HG02642 (cell line): ENCODE measurements at regions not wholly inside any gene's neighbourhood (a gene's known extent, or its start where the extent isn't known, plus 50 kb on each side); places are given as distances from the start of the nearest gene placed in this dataset.
"Not testable (repeated sequence)": the region's sequence is repeated elsewhere in the genome, so short reads cannot be mapped to it uniquely, and the experiment has no call there.

ENCODE experiments used
- ATAC-seq: cut with Tn5 transposase; IDR thresholded peaks from one replicate; pipeline ENCODE4 v1.9.1; 2021; ENCODE audit warnings: mild to moderate bottlenecking; ENCODE audit not compliant: unreplicated experiment, poor library complexity

GRCh38 chr21:17128132-17128531 lies 384.7 kb upstream of the CXADR start:
- no peak for ATAC-seq

GRCh38 chr21:17139159-17139558 lies 373.7 kb upstream of the CXADR start:
- ATAC-seq: not testable (repeated sequence)

GRCh38 chr21:17139696-17140095 lies 373.1 kb upstream of the CXADR start:
- ATAC-seq: no peak

GRCh38 chr21:17146426-17146825 lies 366.4 kb upstream of the CXADR start:
- no peak for ATAC-seq

DNA sequence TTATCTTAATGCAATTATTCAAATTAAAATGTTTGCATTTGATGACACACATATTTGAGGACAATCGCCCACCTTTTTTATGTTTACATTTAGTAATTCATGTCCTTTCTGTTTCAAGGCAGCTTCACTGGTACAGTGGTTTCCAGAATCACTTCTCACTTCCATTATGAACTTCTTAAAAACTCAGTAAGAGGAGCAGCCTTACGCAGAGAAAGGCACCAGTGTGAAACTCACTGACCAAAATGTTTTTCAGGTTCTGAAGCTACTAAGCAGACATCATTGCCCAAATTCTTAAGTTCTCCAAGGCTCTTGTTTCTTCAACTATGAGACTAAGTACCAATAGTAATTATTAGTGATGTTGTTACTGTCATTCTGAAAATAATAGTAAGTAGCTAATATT lies 353.1 kb upstream of the CXADR start:
- ATAC-seq: no peak

DNA sequence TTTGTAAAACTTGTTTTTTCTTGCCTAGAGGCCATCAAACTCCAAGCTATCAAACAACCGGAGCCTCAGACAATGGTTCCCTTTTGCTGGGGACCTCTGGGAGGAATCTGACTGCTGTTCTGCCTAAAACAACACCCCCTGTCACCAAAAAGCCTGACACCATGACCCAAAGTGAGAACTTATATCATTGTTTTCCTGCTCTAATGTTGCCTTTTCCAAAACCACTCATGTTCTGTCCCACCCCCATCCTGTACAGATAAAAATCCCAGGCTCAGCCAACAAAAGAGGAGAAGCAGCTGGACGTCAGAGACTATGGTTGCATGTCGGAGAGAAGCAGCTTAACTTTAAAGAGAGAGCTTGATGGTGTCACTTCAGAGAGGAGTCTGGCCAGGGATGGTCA lies 327.2 kb upstream of the CXADR start:
- no peak for ATAC-seq

DNA sequence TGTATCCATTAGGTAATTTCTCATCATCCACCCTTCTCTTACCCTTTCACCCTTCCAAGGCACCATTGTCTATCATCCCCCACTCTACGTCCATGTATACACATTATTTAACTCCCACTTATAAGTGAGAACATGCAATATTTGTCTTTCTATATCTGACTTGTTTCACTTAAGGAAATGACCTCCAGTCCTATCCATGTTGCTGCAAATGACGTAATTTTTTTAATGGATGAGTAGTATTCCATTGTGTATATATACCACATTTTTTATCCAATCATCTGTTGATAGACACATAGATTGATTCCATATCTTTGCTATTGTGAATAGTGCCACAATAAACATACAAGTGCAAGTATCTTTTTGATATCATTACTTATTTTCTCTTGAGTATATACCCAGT lies 322.9 kb upstream of the CXADR start:
- no peak for ATAC-seq

DNA sequence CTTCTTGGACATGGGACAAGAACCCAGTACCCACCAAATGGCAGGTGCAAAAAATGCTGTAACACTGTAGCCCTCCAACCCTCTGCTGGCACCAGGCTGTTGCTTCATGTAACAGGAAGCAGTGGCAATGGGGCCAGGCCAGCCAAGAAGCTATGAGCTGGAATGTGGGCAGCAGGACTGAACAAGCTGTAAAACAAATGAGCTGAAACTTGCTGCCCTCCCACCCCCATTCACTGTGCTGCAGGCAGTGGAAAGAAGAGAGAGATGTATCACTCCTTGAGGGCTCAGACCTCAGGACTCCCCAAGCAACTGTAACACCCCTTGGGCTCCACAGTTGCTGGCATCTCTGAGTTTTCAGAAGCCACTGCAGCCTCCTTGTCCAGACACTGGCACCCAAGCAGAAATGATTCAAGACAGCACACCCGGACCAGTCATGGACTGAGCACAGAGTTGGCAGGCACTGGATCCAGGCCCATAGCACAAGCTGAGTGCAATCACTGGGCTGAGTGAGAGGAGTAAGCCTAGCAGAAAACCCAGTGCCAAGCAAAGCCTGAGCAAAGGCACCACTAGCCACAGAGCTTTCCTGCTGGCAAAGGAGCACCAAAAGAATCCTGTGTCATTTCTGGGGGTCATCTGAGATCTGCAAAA lies 321.4 kb upstream of the CXADR start:
- ATAC-seq: no peak

DNA sequence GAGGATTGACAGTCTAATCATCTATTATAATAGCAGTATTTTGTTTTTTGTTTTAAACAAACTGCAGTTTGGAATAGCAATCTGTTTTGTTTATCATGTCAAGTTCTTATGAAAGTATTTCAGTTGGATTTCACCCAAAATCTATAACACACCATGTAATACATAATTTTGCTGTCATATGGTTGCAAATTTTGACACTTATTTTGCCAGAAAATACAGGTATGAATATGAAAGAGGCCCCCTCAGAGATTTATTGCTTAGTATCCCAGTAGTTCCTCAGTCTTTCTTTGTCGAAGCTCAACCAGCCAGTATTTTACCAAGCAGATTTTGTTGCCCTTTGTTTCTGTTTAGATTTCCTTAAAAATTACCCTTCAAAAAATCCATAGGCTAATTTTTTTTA lies 317.5 kb upstream of the CXADR start:
- no peak for ATAC-seq

DNA sequence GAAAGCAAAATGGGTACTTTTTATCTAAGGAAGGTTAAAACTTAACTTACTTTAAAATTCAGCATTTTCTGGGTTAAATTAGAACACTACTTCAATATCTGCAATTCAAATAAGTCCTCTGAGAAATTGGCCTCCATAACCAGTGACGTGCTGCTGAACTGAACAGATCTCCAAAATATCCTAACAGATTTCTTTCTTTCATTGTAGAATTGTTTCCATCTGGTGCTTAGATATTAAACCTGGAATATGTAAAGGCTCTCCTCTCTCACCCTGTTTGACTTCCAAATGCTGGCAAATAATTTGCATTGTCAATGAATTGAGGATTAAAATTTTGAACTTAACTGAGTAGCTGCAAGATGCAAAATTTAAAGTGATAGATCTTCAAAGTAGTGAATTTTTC lies 316.9 kb upstream of the CXADR start:
- ATAC-seq: no peak

DNA sequence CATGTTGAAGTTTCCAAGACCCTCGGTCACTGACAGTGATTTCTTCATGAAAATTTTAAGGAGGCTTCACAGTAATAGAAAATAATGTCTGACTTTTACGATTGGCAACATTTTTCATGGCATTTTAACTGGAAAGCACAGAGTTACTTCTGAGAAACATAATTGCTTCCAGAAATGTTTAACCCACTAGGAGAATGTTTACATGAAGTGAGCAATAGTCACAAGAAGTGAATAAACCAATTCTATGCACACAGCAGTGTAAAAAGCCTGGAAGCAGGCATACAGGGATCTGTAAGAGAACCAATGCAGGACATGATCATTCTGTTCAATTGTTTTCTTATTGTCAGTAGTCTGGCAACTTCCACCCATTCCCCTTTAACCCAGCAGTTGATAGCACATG lies 316.2 kb upstream of the CXADR start:
- ATAC-seq: no peak

GRCh38 chr21:17197996-17198395 lies 314.8 kb upstream of the CXADR start:
- no peak for ATAC-seq

- no peak for ATAC-seq
Observed at GRCh38 chr21:17200250-17200649, 312.6 kb upstream of the CXADR start.

GRCh38 chr21:17201741-17202260 lies 311.0 kb upstream of the CXADR start:
- no peak for ATAC-seq

DNA sequence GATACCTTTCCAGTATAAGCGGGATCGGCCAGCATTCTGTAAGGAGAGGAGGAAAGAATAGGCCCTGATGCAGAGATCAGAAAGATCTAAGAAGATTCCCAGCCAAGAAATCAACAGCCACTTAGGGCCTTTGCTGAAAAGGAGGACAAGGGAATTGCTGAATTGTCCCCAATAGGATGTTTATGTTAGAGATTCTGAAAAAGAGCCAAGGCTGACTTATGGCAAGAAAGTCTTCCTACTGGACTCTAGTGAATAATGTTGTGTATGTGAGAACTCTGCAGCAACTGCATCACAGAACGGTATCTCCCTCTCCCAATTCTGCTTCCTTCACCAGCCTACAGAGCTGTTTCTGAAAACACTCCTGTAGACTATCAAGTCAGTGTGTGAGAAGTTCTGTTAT lies 298.0 kb upstream of the CXADR start:
- ATAC-seq: no peak

DNA sequence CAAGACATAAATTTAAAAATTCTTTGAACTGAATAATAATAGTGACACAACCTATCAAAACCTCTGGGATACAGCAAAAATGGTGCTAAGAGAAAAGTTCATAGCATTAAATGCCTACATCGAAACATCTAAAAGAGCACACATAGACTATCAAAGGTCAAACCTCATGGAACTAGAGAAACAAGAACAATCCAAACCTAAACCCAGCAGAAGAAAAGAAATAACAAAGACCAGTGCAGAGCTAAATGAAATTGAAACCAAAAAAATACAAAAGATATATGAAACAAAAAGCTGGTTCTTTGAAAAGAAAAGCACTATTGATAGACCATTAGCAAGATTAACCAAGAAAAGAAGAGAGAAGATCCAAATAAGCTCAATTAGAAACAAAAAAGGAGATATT lies 293.8 kb upstream of the CXADR start:
- not testable (repeated sequence) for ATAC-seq

DNA sequence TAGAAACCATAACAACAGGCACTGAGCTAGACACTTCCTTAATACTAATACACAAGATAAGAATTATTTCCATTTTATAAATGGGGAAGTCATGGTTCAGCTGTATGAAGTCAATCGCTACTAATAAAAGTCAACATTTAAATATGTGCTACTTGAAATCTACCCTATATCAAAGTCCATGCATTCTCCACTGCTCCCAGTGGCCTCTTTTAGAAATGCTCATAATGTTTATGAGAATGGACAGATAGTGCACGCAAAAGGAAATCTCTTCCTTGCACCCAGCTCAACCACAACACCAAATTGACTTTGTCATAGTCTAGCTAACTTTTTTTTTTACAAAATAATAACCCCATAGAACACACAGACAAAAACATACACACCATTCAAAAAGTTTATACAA lies 281.7 kb upstream of the CXADR start:
- ATAC-seq: no peak

- ATAC-seq: no peak
Observed at GRCh38 chr21:17231771-17232170, 281.1 kb upstream of the CXADR start.

- no peak for ATAC-seq
Observed at GRCh38 chr21:17238468-17238867, 274.4 kb upstream of the CXADR start.

- no peak for ATAC-seq
Observed at GRCh38 chr21:17250778-17251241, 262.0 kb upstream of the CXADR start.

DNA sequence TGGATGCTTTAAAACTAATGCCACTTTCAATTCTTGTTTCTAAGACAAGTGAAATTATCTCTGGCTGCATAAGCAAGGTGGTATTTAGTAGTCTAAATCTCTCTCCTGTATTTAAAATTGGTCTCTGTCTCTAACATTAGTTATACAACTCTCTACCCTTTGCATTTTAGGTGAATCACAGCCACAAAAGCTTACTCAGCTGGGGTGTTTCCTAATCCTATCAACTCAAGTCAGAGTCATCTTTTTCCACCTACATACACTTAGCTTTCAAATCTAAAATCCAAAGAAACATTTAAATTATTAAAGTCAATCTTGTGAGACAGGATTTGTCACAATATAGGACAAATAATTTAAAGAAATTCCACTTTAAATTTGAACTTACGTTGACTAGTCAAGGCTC lies 255.1 kb upstream of the CXADR start:
- no peak for ATAC-seq

- ATAC-seq: no peak
Observed at GRCh38 chr21:17264182-17264581, 248.7 kb upstream of the CXADR start.
